ENCODE measurements at regions not wholly inside any gene's neighbourhood (a gene's known extent, or its start where the extent isn't known, plus 50 kb on each side); places are given as distances from the start of the nearest gene placed in this dataset.
"Not testable (repeated sequence)": the region's sequence is repeated elsewhere in the genome, so short reads cannot be mapped to it uniquely, and the experiment has no call there.

- DNase-seq (ENCODE audit: low read depth): no peak
Measured at GRCh38 chr12:53872367-53872766, 66.3 kb upstream of the HOXC13 start.

GRCh38 chr12:53877961-53878360, 60.7 kb upstream of the HOXC13 start:
- DNase-seq (ENCODE audit: low read depth): not testable (repeated sequence)

- DNase-seq (ENCODE audit: low read depth): no peak
Measured at GRCh38 chr12:53887006-53887405, 51.6 kb upstream of the HOXC13 start.

GRCh38 chr12:53887881-53888280, 50.8 kb upstream of the HOXC13 start:
- no peak for DNase-seq (ENCODE audit: low read depth)
